ENCODE measurements at regions not wholly inside any gene's neighbourhood (a gene's known extent, or its start where the extent isn't known, plus 50 kb on each side); places are given as distances from the start of the nearest gene placed in this dataset.

GRCh38 chr1:207963427-207964194 lies 52.7 kb upstream of the CD34 start:
- peak overlapping the region; percentile 94 for H3K4me2 ChIP-seq
- peak overlapping the region; percentile 91 to 96 for H3K27ac ChIP-seq
- peaks cover 8% of the 10 kb centered on the region; the same call in 2 of the 3 replicates for H3K4me1 ChIP-seq
- H3K9me3 ChIP-seq: no peaks in the 10 kb centered on the region
- peak; percentile 92 to 94 for ATAC-seq
- no peak for FAIRE-seq
- peak overlapping the region; percentile 69 for H3K4me3 ChIP-seq
- CTCF ChIA-PET: interaction anchor here (0.6 to 4.6 kb wide), 51 partner anchors 9 to 1421 kb away, joined by 3 to 112 read pairs (median 5); no protein-coding TSS in a partner anchor
- WGBS (ENCODE audit: missing lambda C conversion rate): 0% methylated on average over 6 of the region's 59 CpGs
- POLR2A ChIA-PET: interaction anchor here (0.6 to 2.2 kb wide), 7 partner anchors 17 to 136 kb away, joined by 3 to 12 read pairs (median 3); no protein-coding TSS in a partner anchor
- peak; percentile 79 to 85 for DNase-seq (ENCODE audit: low read depth in 1 of 2, low spot score in 1 of 2)
- TF ChIP-seq NPAS2 (CRISPR knock-in tag; IDR thresholded peaks at IDR 0.05; ENCODE audit: borderline replicate concordance): no peak
- TF ChIP-seq PBX3 (IDR thresholded peaks at IDR 0.05): no peak
- peak; percentile 84 for TF ChIP-seq POLR2A (IDR thresholded peaks at IDR 0.05; ENCODE audit: low read length)
- no peak for TF ChIP-seq REST (IDR thresholded peaks at IDR 0.05)
- TF ChIP-seq RCOR1 (IDR thresholded peaks at IDR 0.05; ENCODE audit: low read depth, low read length): no peak
- no peak for TF ChIP-seq USF2 (IDR thresholded peaks at IDR 0.05)
- peak; percentile 74; the same call in 1 of the 3 replicates for TF ChIP-seq BCL3 (IDR thresholded peaks at IDR 0.05)
- TF ChIP-seq PHF8 (IDR thresholded peaks at IDR 0.05; ENCODE audit: borderline replicate concordance, low read depth): peak; percentile 78
- no peak for TF ChIP-seq HOXA7 (CRISPR knock-in tag; IDR thresholded peaks at IDR 0.05)
- TF ChIP-seq HOXB13 (CRISPR knock-in tag; IDR thresholded peaks at IDR 0.05; ENCODE audit: low read depth): no peak
- TF ChIP-seq ATOH8 (CRISPR knock-in tag; IDR thresholded peaks at IDR 0.05; ENCODE audit: low read depth): no peak
- TF ChIP-seq EP300 (IDR thresholded peaks at IDR 0.05): no peak
- no peak for TF ChIP-seq HES2 (IDR thresholded peaks at IDR 0.05)
- TF ChIP-seq EHMT2 (IDR thresholded peaks at IDR 0.05; ENCODE audit: low read depth): no peak
- TF ChIP-seq SMC3 (IDR thresholded peaks at IDR 0.05): peak; percentile 96
- TF ChIP-seq JUN (IDR thresholded peaks at IDR 0.05): peak; percentile 52 to 69; a peak in 4 of 5 replicates
- TF ChIP-seq E2F6 (IDR thresholded peaks at IDR 0.05; ENCODE audit: borderline replicate concordance, low read depth): peak; percentile 46; the same call in 1 of the 2 replicates
- no peak for TF ChIP-seq RNF2 (IDR thresholded peaks at IDR 0.05; ENCODE audit: borderline replicate concordance, low read depth)
- TF ChIP-seq FOSB (CRISPR knock-in tag; IDR thresholded peaks at IDR 0.05): no peak
- no peak for TF ChIP-seq ZNF302 (CRISPR knock-in tag; IDR thresholded peaks at IDR 0.05)
- 0 out of 2 replicates have a peak, but pooled peaks have one; percentile 57 for TF ChIP-seq MYC (IDR thresholded peaks at IDR 0.05; ENCODE audit: borderline replicate concordance, low read length)
- peak; percentile 98 for TF ChIP-seq CTCF (IDR thresholded peaks at IDR 0.05)
- TF ChIP-seq NR3C1 (IDR thresholded peaks at IDR 0.05): no peak
- no peak for TF ChIP-seq RARB (CRISPR knock-in tag; IDR thresholded peaks at IDR 0.05)
- TF ChIP-seq CHD2 (IDR thresholded peaks at IDR 0.05; ENCODE audit: low read length, partially characterized antibody): no peak
- TF ChIP-seq RFX5 (IDR thresholded peaks at IDR 0.05): 0 out of 2 replicates have a peak, but pooled peaks have one; percentile 22
- TF ChIP-seq KDM5A (IDR thresholded peaks at IDR 0.05): no peak
- TF ChIP-seq MAX (IDR thresholded peaks at IDR 0.05): peak; percentile 63
- TF ChIP-seq GATA3 (IDR thresholded peaks at IDR 0.05; ENCODE audit: borderline replicate concordance): no peak

All from A549 (cell line).